DND-41 (cell line): ENCODE measurements at regions not wholly inside any gene's neighbourhood (a gene's known extent, or its start where the extent isn't known, plus 50 kb on each side); places are given as distances from the start of the nearest gene placed in this dataset.

Source experiments
- EZH2 ChIP-seq: IDR thresholded peaks from 3 replicates; pipeline ENCODE4 v1.6.1; 2012; ENCODE audit warnings: borderline replicate concordance, low read depth, mild to moderate bottlenecking, moderate library complexity, low read length, inconsistent platforms; ENCODE audit not compliant: severe bottlenecking
- TF ChIP-seq, protein P1 (sequence below): IDR thresholded peaks from 2 replicates; pipeline ENCODE4 v1.5.1; 2012; ENCODE audit warnings: borderline replicate concordance, low read length, moderate library complexity, mild to moderate bottlenecking; ENCODE audit not compliant: poor library complexity, severe bottlenecking; ENCODE audit errors: extremely low read depth

- TF ChIP-seq EZH2 = no peak
- TF ChIP-seq, protein P1, sequence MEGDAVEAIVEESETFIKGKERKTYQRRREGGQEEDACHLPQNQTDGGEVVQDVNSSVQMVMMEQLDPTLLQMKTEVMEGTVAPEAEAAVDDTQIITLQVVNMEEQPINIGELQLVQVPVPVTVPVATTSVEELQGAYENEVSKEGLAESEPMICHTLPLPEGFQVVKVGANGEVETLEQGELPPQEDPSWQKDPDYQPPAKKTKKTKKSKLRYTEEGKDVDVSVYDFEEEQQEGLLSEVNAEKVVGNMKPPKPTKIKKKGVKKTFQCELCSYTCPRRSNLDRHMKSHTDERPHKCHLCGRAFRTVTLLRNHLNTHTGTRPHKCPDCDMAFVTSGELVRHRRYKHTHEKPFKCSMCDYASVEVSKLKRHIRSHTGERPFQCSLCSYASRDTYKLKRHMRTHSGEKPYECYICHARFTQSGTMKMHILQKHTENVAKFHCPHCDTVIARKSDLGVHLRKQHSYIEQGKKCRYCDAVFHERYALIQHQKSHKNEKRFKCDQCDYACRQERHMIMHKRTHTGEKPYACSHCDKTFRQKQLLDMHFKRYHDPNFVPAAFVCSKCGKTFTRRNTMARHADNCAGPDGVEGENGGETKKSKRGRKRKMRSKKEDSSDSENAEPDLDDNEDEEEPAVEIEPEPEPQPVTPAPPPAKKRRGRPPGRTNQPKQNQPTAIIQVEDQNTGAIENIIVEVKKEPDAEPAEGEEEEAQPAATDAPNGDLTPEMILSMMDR = no peak
Observed at GRCh38 chr10:78448470-78448869, 414.8 kb downstream of the RPS24 start.
